HCT116 (cell line): ENCODE measurements at regions not wholly inside any gene's neighbourhood (a gene's known extent, or its start where the extent isn't known, plus 50 kb on each side); places are given as distances from the start of the nearest gene placed in this dataset.

Experiments
- ATAC-seq: fragments of 200-7000 bp; cut with Tn5 transposase; 2 replicates; pipeline ENCODE4 v1.9.1; 2020; ENCODE audit warnings: mild to moderate bottlenecking, moderate library complexity
- BruUV-seq: library from RNA; stranded (reverse); fragments of 400-500 nt; replicated peaks from 2 replicates; lab custom pipeline; 2021; lab: Mats Ljungman, UMichigan
- CTCF ChIA-PET: fragments of 300-600 bp; sonication (Branson Sonifier 250); formaldehyde crosslinking; loops from one replicate; lab custom pipeline; 2021; ENCODE audit warnings: antibody characterized with exemption; lab: Charles Lee
- POLR2A ChIA-PET: fragments of 300-600, 350-600 bp; sonication (Branson Sonifier 250); formaldehyde crosslinking; loops from one replicate; lab custom pipeline; 2021; ENCODE audit warnings: antibody characterized with exemption; lab: Charles Lee
- RAD21 ChIA-PET, 2 experiments: fragments of 300-600 bp; sonication (Branson Sonifier 250); formaldehyde crosslinking; loops; one replicate each; lab custom pipeline; 2023; ENCODE audit warnings: low total read pairs in 2 of 2; ENCODE audit not compliant: uncharacterized antibody in 2 of 2, unreplicated experiment in 2 of 2, low non-redundant PET in 1 of 2; lab: Charles Lee
- DNase-seq: peaks from one replicate; pipeline ENCODE4 v3.0.0-alpha.2; 2010; ENCODE audit warnings: low read depth, low spot score
- H2AFZ ChIP-seq: fragments of 200-600 bp; shearing (Covaris generic), sonication (generic); 2 replicates; pipeline ENCODE4 v1.6.1; 2017; ENCODE audit warnings: low read depth, mixed run types, mixed read lengths, antibody characterized with exemption, low read length; ENCODE audit not compliant: poor library complexity, severe bottlenecking
- H3K27ac ChIP-seq: 2 replicates; pipeline ENCODE4 v1.5.1; 2012; ENCODE audit warnings: low read depth, low read length
- H3K27me3 ChIP-seq: fragments of 200-600 bp; sonication (generic); 2 replicates; pipeline ENCODE4 v1.6.1; 2016; ENCODE audit warnings: mixed run types, low read length, mixed read lengths; ENCODE audit not compliant: insufficient read depth
- H3K36me3 ChIP-seq, 2 experiments: fragments of 200-500 bp in 1 of 2; fragments of 200-600 bp in 1 of 2; sonication (Bioruptor generic) in 1 of 2; sonication (generic) in 1 of 2; 2 replicates each; pipeline versions ENCODE4 v1.5.1 to v1.6.1; 2014 to 2016; ENCODE audit warnings: low read length in 2 of 2, inconsistent platforms in 1 of 2, mixed read lengths in 1 of 2, mixed run types in 1 of 2; ENCODE audit not compliant: insufficient read depth in 2 of 2, control insufficient read depth in 1 of 2
- H3K4me1 ChIP-seq, 2 experiments: fragments of 200-600 bp in 1 of 2; sonication (generic) in 1 of 2; 2 replicates each; pipeline versions ENCODE4 v1.5.1 to v1.6.1; 2012 to 2017; ENCODE audit warnings: low read length in 2 of 2, inconsistent platforms in 1 of 2, mild to moderate bottlenecking in 1 of 2, mixed read lengths in 1 of 2, mixed run types in 1 of 2, moderate library complexity in 1 of 2; ENCODE audit not compliant: insufficient read depth in 2 of 2, control insufficient read depth in 1 of 2
- H3K4me2 ChIP-seq: fragments of 200-600 bp; sonication (generic); 2 replicates; pipeline ENCODE4 v1.6.1; 2017; ENCODE audit warnings: mixed run types, low read length, mixed read lengths
- H3K4me3 ChIP-seq, 2 experiments: fragments of 200-600 bp in 1 of 2; sonication (generic) in 1 of 2; replicated peaks in 1 of 2; 2 replicates each; pipeline ENCODE4 v1.5.1; 2011 to 2016; ENCODE audit warnings: low read length in 2 of 2, control low read depth in 1 of 2, low read depth in 1 of 2, mild to moderate bottlenecking in 1 of 2, mixed read lengths in 1 of 2, mixed run types in 1 of 2
- H3K79me2 ChIP-seq: fragments of 200-600 bp; sonication (generic); 2 replicates; pipeline ENCODE4 v1.6.1; 2017; ENCODE audit warnings: mild to moderate bottlenecking, mixed run types, low read length, moderate library complexity, mixed read lengths; ENCODE audit not compliant: insufficient read depth
- H3K9ac ChIP-seq: fragments of 200-600 bp; sonication (generic); 2 replicates; pipeline ENCODE4 v1.6.1; 2016; ENCODE audit warnings: low read length, mixed read lengths
- H3K9me2 ChIP-seq: fragments of 200-600 bp; sonication (generic), shearing (Covaris generic); 2 replicates; pipeline ENCODE4 v1.6.1; 2017; ENCODE audit warnings: mixed run types, mild to moderate bottlenecking, moderate library complexity; ENCODE audit not compliant: insufficient read depth
- H3K9me3 ChIP-seq, 2 experiments: fragments of 200-500 bp in 1 of 2; fragments of 200-600 bp in 1 of 2; sonication (Bioruptor generic) in 1 of 2; sonication (generic) in 1 of 2; 2 replicates each; pipeline ENCODE4 v1.6.1; 2014 to 2017; ENCODE audit warnings: low read length in 2 of 2, mixed read lengths in 2 of 2, inconsistent platforms in 1 of 2, low read depth in 1 of 2, mild to moderate bottlenecking in 1 of 2, mixed run types in 1 of 2, moderate library complexity in 1 of 2; ENCODE audit not compliant: control insufficient read depth in 1 of 2, insufficient read depth in 1 of 2
- H4K20me1 ChIP-seq: fragments of 200-600 bp; sonication (generic), shearing (Covaris generic); 2 replicates; pipeline ENCODE4 v1.6.1; 2017; ENCODE audit warnings: mixed run types, mild to moderate bottlenecking, moderate library complexity; ENCODE audit not compliant: insufficient read depth
- CTCF ChIP-seq, 3 experiments: fragments of 200-600 bp in 1 of 3; sonication (generic) in 1 of 3; IDR thresholded peaks in 2 of 3; conservative IDR thresholded peaks in 1 of 3; 2 replicates each; pipeline ENCODE4 v1.5.1; 2012 to 2017; ENCODE audit warnings: low read depth in 2 of 3, low read length in 2 of 3, antibody characterized with exemption in 1 of 3, borderline replicate concordance in 1 of 3, control low read depth in 1 of 3, mild to moderate bottlenecking in 1 of 3, mixed read lengths in 1 of 3, mixed run types in 1 of 3, moderate library complexity in 1 of 3; ENCODE audit not compliant: insufficient read depth in 1 of 3
- EGR1 ChIP-seq: IDR thresholded peaks from 2 replicates; pipeline ENCODE4 v1.6.1; 2012; ENCODE audit warnings: low read depth
- ELF1 ChIP-seq: IDR thresholded peaks from 2 replicates; pipeline ENCODE4 v1.6.1; 2012; ENCODE audit warnings: low read depth, borderline replicate concordance
- JUND ChIP-seq: IDR thresholded peaks from 2 replicates; pipeline ENCODE4 v1.6.1; 2012
- SIN3A ChIP-seq: IDR thresholded peaks from 2 replicates; pipeline ENCODE4 v1.6.1; 2012; ENCODE audit warnings: low read depth
- SP1 ChIP-seq: IDR thresholded peaks from 2 replicates; pipeline ENCODE4 v1.6.1; 2012; ENCODE audit warnings: low read depth
- SRF ChIP-seq: IDR thresholded peaks from 2 replicates; pipeline ENCODE4 v1.6.1; 2012; ENCODE audit warnings: low read depth
- TCF7L2 ChIP-seq: IDR thresholded peaks from 2 replicates; pipeline ENCODE4 v1.7.0; 2011; ENCODE audit warnings: borderline replicate concordance, inconsistent platforms; ENCODE audit not compliant: insufficient read depth, insufficient read length; ENCODE audit errors: extremely low read depth
- YY1 ChIP-seq: IDR thresholded peaks from 2 replicates; pipeline ENCODE4 v1.6.1; 2011; ENCODE audit warnings: low read length, low read depth, moderate library complexity, mild to moderate bottlenecking; ENCODE audit not compliant: insufficient replicate concordance; ENCODE audit errors: extremely low read depth
- ZBTB33 ChIP-seq: IDR thresholded peaks from 2 replicates; pipeline ENCODE4 v1.6.1; 2011; ENCODE audit warnings: mild to moderate bottlenecking, low read length, moderate library complexity; ENCODE audit not compliant: insufficient replicate concordance; ENCODE audit errors: extremely low read depth
- ZFX ChIP-seq: fragments of 450-650 bp; IDR thresholded peaks from 2 replicates; pipeline ENCODE4 v1.6.1; 2017
- intact Hi-C: fragments of 100-400 bp; cut with micrococcal nuclease; formaldehyde crosslinking; loops from 2 replicates; pipeline ENCODE4 v1.10.0; 2022

- no peaks in the 10 kb centered on the region for H3K4me1 ChIP-seq
- intact Hi-C loops: no loop called here
- no peaks in the 10 kb centered on the region for H3K36me3 ChIP-seq
- no peaks in the 10 kb centered on the region for H3K9me3 ChIP-seq
- CTCF ChIA-PET: no interaction called here
- H3K4me2 ChIP-seq: no peak overlapping the region
- TF ChIP-seq SRF: no peak
- no peak for TF ChIP-seq YY1
- TF ChIP-seq ZFX: no peak
- TF ChIP-seq SIN3A: no peak
- TF ChIP-seq ELF1: no peak
- no peak for TF ChIP-seq ZBTB33
- no peak for TF ChIP-seq EGR1
- no peak for TF ChIP-seq TCF7L2
- TF ChIP-seq SP1: no peak
- no peak for TF ChIP-seq CTCF (IDR thresholded peaks at IDR 0.05 in 2 of 3, conservative IDR thresholded peaks at IDR 0.05 in 1 of 3; ENCODE audit: borderline replicate concordance in 1 of 3, insufficient read depth in 1 of 3, low read depth in 2 of 3, low read length in 2 of 3)
- no peak for TF ChIP-seq JUND
- H3K9ac ChIP-seq: no peak overlapping the region
- RAD21 ChIA-PET: no interaction called here
- no peak overlapping the region for H3K4me3 ChIP-seq
- H3K9me2 ChIP-seq: no peaks in the 10 kb centered on the region
- DNase-seq: no peak
- no peaks in the 10 kb centered on the region for H3K79me2 ChIP-seq
- H4K20me1 ChIP-seq: no peaks in the 10 kb centered on the region
- BruUV-seq: no TSS peak
- no peak overlapping the region for H2AFZ ChIP-seq
- no peak overlapping the region for H3K27ac ChIP-seq
- H3K27me3 ChIP-seq: no peaks in the 10 kb centered on the region
- POLR2A ChIA-PET: no interaction called here
- ATAC-seq: no peak
Observed at GRCh38 chr3:178152988-178153387, 383.2 kb upstream of the KCNMB2 start.
